MG63 (cell line): ENCODE measurements at regions not wholly inside any gene's neighbourhood (a gene's known extent, or its start where the extent isn't known, plus 50 kb on each side); places are given as distances from the start of the nearest gene placed in this dataset.

ENCODE experiments used
- DNase-seq: peaks from one replicate; pipeline ENCODE4 v3.0.0-alpha.2; 2020
- H3K27me3 ChIP-seq: fragments of 250-450 bp; sonication (Bioruptor Pico); 2 replicates; pipeline ENCODE4 v1.5.1; 2020; ENCODE audit warnings: mild to moderate bottlenecking, moderate library complexity
- H3K36me3 ChIP-seq: fragments of 250-450 bp; sonication (Bioruptor Pico); 2 replicates; pipeline ENCODE4 v1.5.1; 2020; ENCODE audit warnings: mild to moderate bottlenecking, moderate library complexity
- H3K4me3 ChIP-seq: fragments of 250-450 bp; sonication (Bioruptor Pico); 2 replicates; pipeline ENCODE4 v1.5.1; 2020; ENCODE audit warnings: mild to moderate bottlenecking, moderate library complexity
- H3K9me3 ChIP-seq: fragments of 250-450 bp; sonication (Bioruptor Pico); 2 replicates; pipeline ENCODE4 v1.5.1; 2020; ENCODE audit warnings: mild to moderate bottlenecking, moderate library complexity

DNA sequence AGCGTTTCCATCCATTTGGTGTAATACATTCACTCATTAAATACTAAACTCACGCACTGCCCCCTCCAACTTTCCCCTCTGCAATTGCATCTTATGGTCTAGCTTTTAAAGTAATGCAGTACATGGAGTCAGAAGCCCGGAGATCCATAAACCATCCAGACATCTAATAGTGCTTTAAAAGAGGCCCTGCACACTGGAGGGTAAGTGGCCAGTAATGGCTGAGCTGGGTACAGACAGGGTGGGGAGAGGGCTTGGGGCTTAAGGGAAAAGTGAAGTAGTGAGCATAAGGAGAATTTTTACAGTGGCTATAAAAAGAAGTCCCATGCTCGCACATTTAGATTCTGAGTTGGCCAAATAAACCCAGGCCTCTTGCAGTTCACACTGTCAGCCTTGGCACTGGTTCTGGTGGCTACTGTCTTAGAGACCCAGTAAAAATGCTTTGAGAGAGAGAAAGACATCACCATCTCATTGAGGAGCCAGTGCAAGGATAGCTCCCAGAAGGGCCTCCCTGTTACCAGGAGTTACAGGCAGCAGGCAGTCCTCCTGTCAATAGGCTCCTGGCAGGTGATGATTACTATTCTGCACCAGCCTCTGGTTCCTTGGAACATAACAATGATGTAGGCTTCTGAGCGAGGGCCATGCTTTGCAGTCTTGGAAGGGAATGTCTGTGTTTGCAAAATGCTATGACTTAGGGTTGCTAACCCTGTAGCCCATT, 112.6 kb upstream of the NEO1 start:
- H3K4me3 ChIP-seq, result no peak overlapping the region
- H3K27me3 ChIP-seq, result no peaks in the 10 kb centered on the region
- no peak for DNase-seq

DNA sequence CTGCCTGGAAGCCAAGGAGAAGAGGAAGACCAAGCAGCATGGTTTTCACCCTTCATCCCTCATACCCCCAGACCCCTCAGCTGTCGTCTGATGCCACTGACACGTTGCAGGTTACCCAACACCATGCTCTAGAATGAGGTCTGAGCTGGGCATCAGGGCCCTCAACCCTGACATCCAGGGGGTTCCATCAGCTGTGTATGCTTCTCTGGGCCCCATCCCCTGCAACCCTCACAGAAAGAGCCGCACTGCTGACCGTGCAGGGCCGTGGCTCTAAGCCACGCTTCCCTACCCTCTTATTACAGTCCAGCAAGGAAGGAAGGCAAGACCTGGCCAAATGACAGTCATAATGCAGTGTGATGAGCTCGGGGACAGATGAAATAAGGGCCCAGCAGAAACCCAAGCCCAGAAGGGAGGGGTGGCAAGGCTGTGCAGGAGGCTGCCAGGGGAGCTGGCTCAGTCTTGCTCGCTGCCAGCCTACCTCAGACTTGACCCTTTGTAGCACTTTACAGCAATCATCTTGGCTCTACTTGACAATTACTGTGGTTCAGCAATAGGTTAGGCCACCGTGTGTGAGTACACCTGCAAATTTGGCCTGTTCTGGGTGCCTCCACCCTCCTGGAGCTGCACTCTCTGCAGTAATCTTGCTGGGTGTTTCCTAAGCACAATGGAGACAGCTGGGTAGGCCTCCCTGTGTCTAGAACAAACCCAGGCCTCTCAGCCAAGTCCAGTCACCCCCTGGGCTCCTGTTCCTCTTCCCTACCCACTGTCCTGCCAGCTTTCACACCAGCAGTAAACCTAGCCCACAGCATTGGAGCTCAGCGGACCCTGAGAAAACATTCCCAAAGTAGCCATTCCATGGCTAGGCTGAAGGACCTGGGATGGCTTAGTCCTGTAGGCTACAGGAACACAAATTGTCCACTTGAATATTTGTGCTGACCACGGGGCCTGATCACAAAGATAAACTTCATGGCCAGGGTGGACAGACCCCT, 115.3 kb upstream of the NEO1 start:
- no peak for DNase-seq
- Histone ChIP-seq H3K27me3 (no peaks in the 10 kb centered on the region), H3K9me3 (no peaks in the 10 kb centered on the region), H3K36me3 (no peaks in the 10 kb centered on the region), H3K4me3 (no peak overlapping the region)

More for the DNA sequence above, 112.6 kb upstream of the NEO1 start:
- Histone ChIP-seq H3K9me3 (no peaks in the 10 kb centered on the region), H3K36me3 (no peaks in the 10 kb centered on the region)

DNA sequence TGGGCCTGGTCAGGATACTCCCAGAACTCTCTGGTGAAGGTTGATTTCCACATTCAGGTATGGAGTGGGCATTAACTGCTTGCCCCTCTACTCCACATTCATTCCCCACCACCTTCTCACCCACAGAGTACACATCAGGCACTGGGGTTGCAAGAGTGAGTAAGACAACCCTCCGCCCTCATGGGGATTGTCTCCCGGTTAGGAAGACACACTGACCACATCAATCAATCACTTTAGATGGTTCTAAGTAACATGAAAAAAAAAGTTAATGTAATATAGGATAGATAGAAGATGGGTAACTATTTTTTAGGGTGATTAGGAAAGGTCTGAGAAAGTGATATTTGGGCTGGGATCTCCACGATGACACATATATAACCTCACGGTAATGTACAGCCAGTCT, 116.0 kb upstream of the NEO1 start:
- H3K27me3 ChIP-seq, result no peaks in the 10 kb centered on the region
- no peaks in the 10 kb centered on the region for H3K36me3 ChIP-seq
- no peak for DNase-seq
- no peak overlapping the region for H3K4me3 ChIP-seq
- no peaks in the 10 kb centered on the region for H3K9me3 ChIP-seq

DNA sequence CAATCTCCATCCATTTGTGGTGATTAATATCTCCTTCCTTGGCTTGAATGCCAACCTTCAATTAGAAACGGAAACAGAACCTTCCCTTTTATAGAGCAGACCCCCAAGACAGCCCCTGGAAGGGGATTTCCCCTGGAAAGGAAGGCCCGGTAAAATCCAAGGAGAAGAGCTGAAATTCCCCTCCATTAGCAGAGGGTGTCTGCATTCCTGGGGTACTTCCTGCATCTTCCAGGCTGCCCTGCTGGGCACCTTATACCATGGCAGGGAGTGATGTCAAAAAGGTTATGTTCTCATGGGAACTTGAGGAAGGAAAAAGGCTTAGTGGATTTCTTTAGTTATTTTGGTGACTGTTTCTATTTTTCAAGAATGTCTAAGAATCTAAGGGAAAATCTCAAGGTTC, 116.7 kb upstream of the NEO1 start:
- Histone ChIP-seq H3K9me3 (no peaks in the 10 kb centered on the region), H3K4me3 (no peak overlapping the region), H3K36me3 (no peaks in the 10 kb centered on the region), H3K27me3 (0 out of 2 replicates have a peak, but pooled peaks cover 2% of the 10 kb centered on the region)
- no peak for DNase-seq

DNA sequence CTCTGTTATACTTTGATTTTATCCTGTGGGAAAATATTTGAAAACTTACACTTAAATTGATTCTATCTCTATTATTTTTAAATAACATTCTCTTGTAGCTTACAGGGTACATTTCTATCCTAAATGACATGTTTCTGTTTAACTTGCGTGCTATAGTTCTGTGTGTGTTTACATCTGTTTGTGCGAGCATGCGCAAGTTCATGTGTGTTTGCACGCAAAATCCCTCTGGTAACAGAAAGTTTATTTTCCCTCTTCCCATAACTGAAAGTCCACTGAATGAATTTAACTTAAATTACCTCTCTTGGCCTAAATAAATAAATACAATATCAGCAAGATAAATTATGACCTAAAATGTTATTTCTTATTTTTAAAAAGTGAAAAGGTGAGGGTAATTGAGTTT, 117.3 kb upstream of the NEO1 start:
- peaks cover 2% of the 10 kb centered on the region; the same call in 1 of the 2 replicates for H3K27me3 ChIP-seq
- no peaks in the 10 kb centered on the region for H3K36me3 ChIP-seq
- no peaks in the 10 kb centered on the region for H3K9me3 ChIP-seq
- no peak for DNase-seq
- no peak overlapping the region for H3K4me3 ChIP-seq

DNA sequence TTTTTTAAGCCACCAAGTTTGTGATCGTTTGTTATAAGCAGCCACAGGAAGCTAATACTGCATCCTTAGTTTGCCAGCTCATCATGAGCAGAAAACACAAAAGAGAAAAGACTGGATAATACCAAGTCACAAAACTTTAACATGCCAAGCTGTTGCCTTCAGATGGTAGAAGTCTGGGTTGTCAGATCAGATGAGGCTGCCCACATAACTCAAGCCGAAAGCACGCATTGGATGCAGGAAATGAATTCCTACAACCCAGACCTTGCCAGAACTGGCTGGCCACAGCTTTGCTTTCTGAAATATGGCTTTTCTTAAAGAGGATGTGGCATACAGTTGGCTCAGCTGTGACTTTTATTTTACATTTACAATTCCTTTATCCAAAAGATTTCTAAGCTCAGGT, 118.3 kb upstream of the NEO1 start:
- Histone ChIP-seq H3K27me3 (peaks cover 8% of the 10 kb centered on the region; the same call in 1 of the 2 replicates), H3K4me3 (no peak overlapping the region), H3K36me3 (no peaks in the 10 kb centered on the region), H3K9me3 (no peaks in the 10 kb centered on the region)
- DNase-seq, result peak; percentile 68

DNA sequence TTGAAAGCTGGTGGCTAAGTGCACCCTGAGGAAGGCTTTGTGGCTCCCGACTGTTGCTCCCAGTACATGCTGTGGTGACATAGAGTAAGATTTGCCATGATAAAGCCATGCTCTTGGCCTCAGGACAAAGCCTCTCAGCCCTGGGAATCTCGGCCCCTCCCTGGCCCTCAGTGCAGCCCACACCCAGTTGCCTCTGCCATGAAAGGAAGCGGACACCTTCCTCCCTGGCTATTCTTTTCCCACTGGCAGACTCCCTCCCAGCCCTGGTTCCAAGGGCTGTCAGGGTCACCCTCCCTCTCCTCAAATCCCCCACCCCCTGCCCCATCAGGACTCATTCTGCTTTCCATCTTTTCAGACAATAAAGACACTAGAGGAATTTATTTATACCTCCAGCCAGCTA, 119.8 kb upstream of the NEO1 start:
- DNase-seq, result no peak
- no peak overlapping the region for H3K4me3 ChIP-seq

DNA sequence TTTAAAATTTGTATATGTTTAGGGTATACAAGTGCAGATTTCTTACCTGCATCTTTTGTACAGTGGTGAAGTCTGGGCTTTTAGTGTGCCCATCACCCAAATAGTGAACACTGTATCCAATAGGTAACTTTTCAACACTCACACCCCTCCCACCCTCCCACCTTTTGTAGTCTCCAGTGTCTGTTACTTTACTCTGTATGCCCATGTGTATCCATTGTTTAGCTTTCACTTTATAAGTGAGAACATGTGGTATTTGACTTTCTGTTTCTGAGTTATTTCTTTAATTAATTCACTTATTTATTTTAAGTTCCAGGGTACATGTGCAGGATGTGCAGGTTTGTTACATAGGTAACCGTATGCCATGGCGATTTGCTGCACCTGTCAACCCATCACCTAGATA, 124.8 kb upstream of the NEO1 start:
- no peak overlapping the region for H3K4me3 ChIP-seq
- H3K27me3 ChIP-seq, result peaks cover 10% of the 10 kb centered on the region
- H3K36me3 ChIP-seq, result no peaks in the 10 kb centered on the region
- no peaks in the 10 kb centered on the region for H3K9me3 ChIP-seq
- DNase-seq, result no peak

More for the DNA sequence above, 119.8 kb upstream of the NEO1 start:
- H3K36me3 ChIP-seq, result no peaks in the 10 kb centered on the region
- H3K9me3 ChIP-seq, result no peaks in the 10 kb centered on the region
- peaks cover 8% of the 10 kb centered on the region; the same call in 1 of the 2 replicates for H3K27me3 ChIP-seq

DNA sequence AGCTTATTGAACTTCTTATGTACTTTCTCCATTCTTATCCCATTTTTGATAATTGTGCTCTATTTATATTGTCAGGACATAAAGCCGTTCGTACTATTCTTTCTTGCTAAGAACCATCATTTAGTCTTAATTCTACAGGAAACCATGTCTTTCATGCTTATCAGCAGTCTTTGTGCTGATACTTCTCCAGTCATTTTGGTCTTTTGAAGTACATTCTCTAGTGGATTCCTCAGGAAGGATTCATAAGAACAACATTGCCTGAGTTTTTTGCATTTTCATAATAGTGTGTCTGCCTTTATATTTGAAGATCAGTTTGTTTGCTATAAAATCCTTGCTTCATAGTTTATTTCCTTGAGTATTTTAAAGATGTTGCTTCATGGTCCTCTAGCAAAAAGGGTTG, 126.6 kb upstream of the NEO1 start:
- Histone ChIP-seq H3K36me3 (no peaks in the 10 kb centered on the region), H3K27me3 (peaks cover 8% of the 10 kb centered on the region), H3K4me3 (no peak overlapping the region), H3K9me3 (no peaks in the 10 kb centered on the region)
- no peak for DNase-seq

DNA sequence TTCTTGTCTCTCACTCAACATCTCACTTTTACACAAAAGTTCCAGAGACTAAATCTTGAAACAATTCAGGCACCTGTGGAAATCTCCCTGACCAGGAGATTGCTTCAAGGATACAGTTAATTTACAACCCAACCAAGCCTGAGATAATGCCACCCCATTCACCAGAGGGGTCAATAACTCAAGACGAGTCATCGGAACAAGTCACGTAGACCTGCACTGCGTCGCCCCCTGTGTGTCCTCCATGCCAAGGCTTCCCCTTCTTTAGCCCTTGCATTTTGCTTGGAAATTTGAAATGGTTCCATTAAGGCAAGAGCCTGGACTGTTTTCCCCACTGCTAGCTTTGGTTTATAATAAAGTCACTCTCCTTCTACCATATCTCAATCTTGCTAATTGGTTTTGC, 129.0 kb upstream of the NEO1 start:
- DNase-seq, result no peak
- Histone ChIP-seq H3K36me3 (no peaks in the 10 kb centered on the region), H3K27me3 (peaks cover 9% of the 10 kb centered on the region), H3K4me3 (no peak overlapping the region), H3K9me3 (no peaks in the 10 kb centered on the region)

DNA sequence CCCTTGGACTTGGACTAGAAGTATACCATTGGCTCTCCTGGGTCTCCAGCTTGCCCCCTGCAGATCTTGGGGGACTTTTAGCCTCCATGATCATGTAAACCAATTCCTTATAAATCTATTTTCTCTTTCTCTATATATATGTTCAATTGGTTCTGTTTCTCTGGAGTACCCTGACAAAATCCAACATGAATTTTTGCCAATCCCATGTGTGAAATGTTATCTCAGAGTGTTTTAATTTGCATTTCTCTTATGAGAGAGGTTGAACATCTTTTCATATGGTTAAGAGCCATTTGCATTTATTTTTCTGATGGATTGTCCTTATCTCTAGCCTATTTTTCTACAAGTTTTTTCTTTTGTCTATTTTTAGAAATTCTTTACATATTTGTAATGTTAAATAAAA, 131.7 kb upstream of the NEO1 start:
- Histone ChIP-seq H3K9me3 (no peaks in the 10 kb centered on the region), H3K27me3 (peaks cover 7% of the 10 kb centered on the region), H3K4me3 (no peak overlapping the region), H3K36me3 (no peaks in the 10 kb centered on the region)
- DNase-seq, result no peak

DNA sequence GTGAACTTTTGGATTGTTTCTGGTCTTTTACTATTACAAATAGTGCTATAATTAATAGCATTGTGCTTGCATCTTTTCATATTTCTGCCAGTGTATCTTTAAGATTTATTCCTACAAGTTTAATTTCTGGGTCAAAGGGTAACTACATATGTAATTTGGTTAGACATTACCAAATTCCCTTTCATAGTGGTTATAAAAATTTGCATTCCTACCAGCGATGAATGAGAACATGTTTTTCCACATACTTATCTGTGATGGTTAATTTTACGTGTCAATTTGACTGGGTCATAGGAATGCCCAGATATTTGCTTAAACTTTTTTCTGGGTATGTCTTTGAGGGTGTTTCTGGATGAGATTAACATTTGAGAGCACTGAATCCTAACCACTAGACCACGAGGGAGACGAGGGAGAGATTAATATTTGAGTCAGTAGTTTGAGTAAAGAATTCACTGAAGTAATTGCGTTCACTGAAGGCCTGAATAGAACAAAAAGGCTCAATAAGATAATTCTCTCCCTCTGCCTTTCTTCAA, 132.3 kb upstream of the NEO1 start:
- Histone ChIP-seq H3K36me3 (no peaks in the 10 kb centered on the region), H3K27me3 (peaks cover 7% of the 10 kb centered on the region), H3K4me3 (no peak overlapping the region), H3K9me3 (no peaks in the 10 kb centered on the region)
- no peak for DNase-seq

DNA sequence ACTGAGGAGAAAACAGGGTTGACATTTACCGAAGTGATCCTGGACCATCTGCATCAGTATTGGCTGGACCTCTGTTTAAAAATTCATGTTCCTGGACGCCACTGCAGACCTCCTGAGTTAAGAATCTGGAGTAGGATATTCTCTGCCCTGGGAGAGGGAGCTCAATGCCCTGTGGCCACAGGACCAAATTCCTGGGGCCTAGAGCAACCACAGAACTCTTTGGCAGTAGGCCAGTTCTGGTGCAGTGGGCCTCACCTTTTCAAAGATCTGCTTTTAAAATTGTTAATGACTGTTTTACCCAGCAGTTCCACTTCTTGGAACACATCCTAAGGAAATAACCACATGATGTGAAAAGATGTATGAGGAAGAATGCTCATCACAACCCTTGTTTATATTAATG, 133.3 kb upstream of the ADPGK start:
- Histone ChIP-seq H3K27me3 (peaks cover 7% of the 10 kb centered on the region), H3K36me3 (no peaks in the 10 kb centered on the region), H3K4me3 (no peak overlapping the region), H3K9me3 (no peaks in the 10 kb centered on the region)
- DNase-seq, result no peak

DNA sequence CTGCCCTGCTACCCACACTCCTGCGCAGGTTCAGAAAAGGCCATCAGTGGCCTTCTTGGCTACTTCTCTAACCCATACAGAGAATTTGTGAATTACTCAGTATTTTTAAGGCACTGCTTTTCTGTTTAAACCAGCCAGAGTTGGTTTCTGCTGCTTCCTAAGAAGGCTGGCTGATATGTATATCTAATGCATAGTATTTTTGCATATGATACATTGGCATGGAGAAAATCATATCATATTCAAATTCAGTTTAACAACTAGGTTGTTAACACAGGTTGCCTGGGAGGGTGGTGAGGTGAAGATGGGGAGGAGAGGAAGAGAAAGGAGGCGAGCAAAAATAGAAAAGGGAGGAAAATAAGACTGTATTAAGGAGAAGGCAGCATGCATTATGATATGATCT, 132.8 kb upstream of the ADPGK start:
- Histone ChIP-seq H3K9me3 (no peaks in the 10 kb centered on the region), H3K4me3 (no peak overlapping the region), H3K36me3 (no peaks in the 10 kb centered on the region), H3K27me3 (peaks cover 7% of the 10 kb centered on the region; the same call in 1 of the 2 replicates)
- no peak for DNase-seq

DNA sequence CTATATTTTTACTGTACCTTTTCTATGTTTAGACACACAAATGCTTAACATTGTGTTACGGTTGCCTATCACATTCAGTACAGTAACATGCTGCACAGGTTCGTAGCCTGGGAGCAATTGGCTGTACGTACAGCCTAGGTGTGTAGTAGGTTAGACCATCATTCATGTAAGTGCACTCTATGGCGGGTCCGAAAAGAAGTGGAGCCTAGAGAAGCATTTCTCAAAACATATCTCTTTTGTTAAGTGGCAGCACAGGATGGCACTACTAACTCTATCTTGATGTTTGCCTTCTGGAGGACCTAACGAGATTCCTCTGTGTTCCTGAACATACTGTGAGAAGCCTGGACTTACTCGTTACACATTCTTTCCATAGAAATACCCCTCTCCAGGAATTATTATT, 132.3 kb upstream of the ADPGK start:
- Histone ChIP-seq H3K27me3 (peaks cover 7% of the 10 kb centered on the region; the same call in 1 of the 2 replicates), H3K36me3 (no peaks in the 10 kb centered on the region), H3K9me3 (no peaks in the 10 kb centered on the region), H3K4me3 (no peak overlapping the region)
- DNase-seq, result no peak

DNA sequence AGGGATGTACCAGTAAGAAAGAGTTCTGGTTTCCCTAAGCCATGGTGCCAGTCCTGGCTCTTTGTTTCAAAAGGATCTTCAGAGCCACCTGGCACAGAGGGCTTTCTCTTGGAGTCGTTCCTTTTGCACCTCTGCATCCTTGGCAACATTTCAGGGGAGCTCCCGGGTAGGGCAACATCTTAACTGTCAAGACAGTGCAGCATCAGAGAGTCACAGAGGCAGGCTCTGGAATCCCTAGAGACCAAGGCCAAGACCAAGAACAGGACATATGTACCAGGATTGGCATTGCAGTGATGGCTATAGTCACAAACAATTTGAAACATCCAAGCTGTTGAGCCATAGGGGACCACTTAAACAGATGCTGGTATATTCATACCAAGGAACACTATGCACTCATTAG, 129.4 kb upstream of the ADPGK start:
- H3K27me3 ChIP-seq, result no peaks in the 10 kb centered on the region
- no peak overlapping the region for H3K4me3 ChIP-seq
- no peaks in the 10 kb centered on the region for H3K9me3 ChIP-seq
- no peak for DNase-seq
- no peaks in the 10 kb centered on the region for H3K36me3 ChIP-seq

DNA sequence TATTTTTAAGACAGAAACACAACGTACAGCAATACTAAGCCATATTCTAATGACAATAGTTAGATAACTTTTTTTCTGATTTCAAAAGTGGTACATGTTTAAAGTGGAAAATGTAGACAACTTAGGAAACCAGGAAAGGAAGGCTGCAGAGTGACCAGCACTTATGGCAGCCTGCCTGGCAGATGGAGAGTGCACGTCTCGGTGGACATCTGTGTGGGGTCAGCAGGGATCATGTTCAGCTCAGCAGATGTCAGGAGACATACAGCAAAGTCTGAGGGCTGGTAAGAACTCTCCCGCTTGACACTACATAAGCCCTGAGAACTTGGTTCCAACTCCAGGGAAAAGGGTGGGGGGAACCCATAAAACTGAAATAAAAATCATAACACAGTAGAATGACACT, 128.6 kb upstream of the ADPGK start:
- Histone ChIP-seq H3K36me3 (no peaks in the 10 kb centered on the region), H3K9me3 (no peaks in the 10 kb centered on the region), H3K4me3 (no peak overlapping the region), H3K27me3 (no peaks in the 10 kb centered on the region)
- no peak for DNase-seq
